Neural progenitor cell (in vitro differentiated cells): ENCODE measurements at regions not wholly inside any gene's neighbourhood (a gene's known extent, or its start where the extent isn't known, plus 50 kb on each side); places are given as distances from the start of the nearest gene placed in this dataset.

Experiments
- DNase-seq: peaks from one replicate; pipeline ENCODE4 v3.0.0-alpha.2; 2016; ENCODE audit warnings: low spot score
- H2AFZ ChIP-seq: fragments of 200-600 bp; sonication (generic); replicated peaks from 2 replicates; pipeline ENCODE4 v1.6.1; 2016; ENCODE audit warnings: antibody characterized with exemption
- H3F3A ChIP-seq: fragments of 200-600 bp; sonication (generic); 2 replicates; pipeline ENCODE4 v1.6.1; 2016; ENCODE audit warnings: antibody characterized with exemption, low read depth
- H3K27ac ChIP-seq: fragments of 200-600 bp; sonication (generic); 2 replicates; pipeline ENCODE4 v1.5.1; 2016; ENCODE audit warnings: mild to moderate bottlenecking
- H3K27me3 ChIP-seq: fragments of 200-600 bp; sonication (generic); 2 replicates; pipeline ENCODE4 v1.6.1; 2016; ENCODE audit warnings: mild to moderate bottlenecking, moderate library complexity
- H3K36me3 ChIP-seq: fragments of 200-600 bp; sonication (generic); 2 replicates; pipeline ENCODE4 v1.5.1; 2016
- H3K4me1 ChIP-seq: fragments of 200-600 bp; sonication (generic); 2 replicates; pipeline ENCODE4 v1.6.1; 2016; ENCODE audit warnings: mixed run types
- H3K4me2 ChIP-seq: fragments of 200-600 bp; sonication (generic); 2 replicates; pipeline ENCODE4 v1.6.1; 2016
- H3K4me3 ChIP-seq: fragments of 200-600 bp; sonication (generic); 2 replicates; pipeline ENCODE4 v1.5.1; 2016
- H3K79me2 ChIP-seq: fragments of 200-600 bp; sonication (generic); 2 replicates; pipeline ENCODE4 v1.6.1; 2016; ENCODE audit warnings: low read depth
- H3K9ac ChIP-seq: fragments of 200-600 bp; sonication (generic); 2 replicates; pipeline ENCODE4 v1.6.1; 2016
- H3K9me3 ChIP-seq: fragments of 200-600 bp; sonication (generic); 2 replicates; pipeline ENCODE4 v1.5.1; 2016; ENCODE audit warnings: low read depth
- H4K20me1 ChIP-seq: fragments of 200-600 bp; sonication (generic); 2 replicates; pipeline ENCODE4 v1.6.1; 2016; ENCODE audit warnings: low read depth
- H3K27ac Mint-ChIP-seq: 3 replicates; pipeline ENCODE4 v1.8.0; 2021; ENCODE audit warnings: mixed read lengths
- H3K27me3 Mint-ChIP-seq: 2 replicates; pipeline ENCODE4 v1.8.0; 2022; ENCODE audit warnings: low read depth, mild to moderate bottlenecking, inconsistent platforms, moderate library complexity, mixed read lengths; ENCODE audit not compliant: insufficient read depth
- H3K36me3 Mint-ChIP-seq: 3 replicates; pipeline ENCODE4 v1.8.0; 2021; ENCODE audit warnings: mixed read lengths
- H3K4me1 Mint-ChIP-seq: 3 replicates; pipeline ENCODE4 v1.8.0; 2021; ENCODE audit warnings: mixed read lengths
- H3K4me3 Mint-ChIP-seq: 3 replicates; pipeline ENCODE4 v1.8.0; 2021; ENCODE audit warnings: mild to moderate bottlenecking, moderate library complexity, mixed read lengths
- H3K9me3 Mint-ChIP-seq: 3 replicates; pipeline ENCODE4 v1.8.0; 2020; ENCODE audit warnings: mixed read lengths
- CTCF ChIP-seq: fragments of 200-600 bp; sonication (generic); IDR thresholded peaks from 2 replicates; pipeline ENCODE4 v1.5.1; 2017; ENCODE audit warnings: antibody characterized with exemption, mild to moderate bottlenecking
- EZH2 ChIP-seq: fragments of 200-600 bp; sonication (generic); IDR thresholded peaks from 2 replicates; pipeline ENCODE4 v1.6.1; 2017; ENCODE audit warnings: antibody characterized with exemption, mild to moderate bottlenecking, moderate library complexity
- EZH2phosphoT487 ChIP-seq: fragments of 200-600 bp; sonication (generic); IDR thresholded peaks from 2 replicates; pipeline ENCODE4 v1.6.1; 2017; ENCODE audit warnings: antibody characterized with exemption

- H3K27me3 Mint-ChIP-seq, result no peaks in the 10 kb centered on the region
- H3K27ac Mint-ChIP-seq, result no peak overlapping the region
- Histone ChIP-seq H2AFZ (peak overlapping the region; percentile 46), H3K4me2 (no peak overlapping the region), H3F3A (peaks cover 18% of the 10 kb centered on the region), H3K36me3 (no peaks in the 10 kb centered on the region), H3K4me3 (no peak overlapping the region), H3K4me1 (peaks cover 35% of the 10 kb centered on the region), H4K20me1 (no peaks in the 10 kb centered on the region), H3K9ac (no peak overlapping the region), H3K79me2 (no peaks in the 10 kb centered on the region), H3K27me3 (no peaks in the 10 kb centered on the region), H3K9me3 (no peaks in the 10 kb centered on the region), H3K27ac (no peak overlapping the region)
- no peaks in the 10 kb centered on the region for H3K36me3 Mint-ChIP-seq
- DNase-seq, result no peak
- no peaks in the 10 kb centered on the region for H3K9me3 Mint-ChIP-seq
- no peak overlapping the region for H3K4me3 Mint-ChIP-seq
- peaks cover 25% of the 10 kb centered on the region for H3K4me1 Mint-ChIP-seq
- TF ChIP-seq EZH2 (no peak), CTCF (no peak), EZH2phosphoT487 (no peak)
Observed at GRCh38 chr5:98635656-98636055, 137.8 kb upstream of the RGMB start.

GRCh38 chr5:98637116-98637515, 136.3 kb upstream of the RGMB start:
- Histone ChIP-seq H3K36me3 (no peaks in the 10 kb centered on the region), H4K20me1 (no peaks in the 10 kb centered on the region), H3K4me3 (no peak overlapping the region), H3K79me2 (no peaks in the 10 kb centered on the region), H3K9me3 (no peaks in the 10 kb centered on the region), H3K4me2 (no peak overlapping the region), H3K27ac (no peak overlapping the region), H3K27me3 (no peaks in the 10 kb centered on the region), H2AFZ (no peak overlapping the region), H3K9ac (no peak overlapping the region), H3F3A (peaks cover 28% of the 10 kb centered on the region), H3K4me1 (peaks cover 48% of the 10 kb centered on the region)
- Mint-ChIP-seq H3K36me3 (no peaks in the 10 kb centered on the region), H3K4me3 (no peak overlapping the region), H3K9me3 (no peaks in the 10 kb centered on the region), H3K4me1 (peaks cover 39% of the 10 kb centered on the region), H3K27ac (no peak overlapping the region), H3K27me3 (no peaks in the 10 kb centered on the region)
- DNase-seq, result no peak
- TF ChIP-seq EZH2phosphoT487, result no peak
- TF ChIP-seq EZH2, result no peak
- TF ChIP-seq CTCF, result no peak

GRCh38 chr5:98637557-98637956, 135.9 kb upstream of the RGMB start:
- Mint-ChIP-seq H3K4me1 (peaks cover 40% of the 10 kb centered on the region), H3K4me3 (no peak overlapping the region), H3K27ac (no peak overlapping the region), H3K27me3 (no peaks in the 10 kb centered on the region), H3K9me3 (no peaks in the 10 kb centered on the region), H3K36me3 (no peaks in the 10 kb centered on the region)
- H4K20me1 ChIP-seq, result no peaks in the 10 kb centered on the region
- peak overlapping the region; percentile 8 for H3K4me2 ChIP-seq
- no peak overlapping the region for H3K27ac ChIP-seq
- no peak overlapping the region for H3K9ac ChIP-seq
- TF ChIP-seq CTCF (no peak), EZH2 (no peak), EZH2phosphoT487 (no peak)
- H3K36me3 ChIP-seq, result no peaks in the 10 kb centered on the region
- no peak overlapping the region for H3K4me3 ChIP-seq
- peaks cover 31% of the 10 kb centered on the region for H3F3A ChIP-seq
- H3K9me3 ChIP-seq, result no peaks in the 10 kb centered on the region
- no peak for DNase-seq
- H3K4me1 ChIP-seq, result peaks cover 53% of the 10 kb centered on the region
- no peaks in the 10 kb centered on the region for H3K79me2 ChIP-seq
- H2AFZ ChIP-seq, result no peak overlapping the region
- H3K27me3 ChIP-seq, result no peaks in the 10 kb centered on the region

- Mint-ChIP-seq H3K4me1 (peaks cover 44% of the 10 kb centered on the region), H3K27ac (no peak overlapping the region), H3K4me3 (no peak overlapping the region), H3K27me3 (no peaks in the 10 kb centered on the region), H3K36me3 (no peaks in the 10 kb centered on the region), H3K9me3 (no peaks in the 10 kb centered on the region)
- H3K27me3 ChIP-seq, result no peaks in the 10 kb centered on the region
- H3K79me2 ChIP-seq, result no peaks in the 10 kb centered on the region
- no peaks in the 10 kb centered on the region for H3K9me3 ChIP-seq
- no peaks in the 10 kb centered on the region for H4K20me1 ChIP-seq
- H3K9ac ChIP-seq, result no peak overlapping the region
- H3K36me3 ChIP-seq, result no peaks in the 10 kb centered on the region
- H3K27ac ChIP-seq, result peak overlapping the region; percentile 85
- no peak overlapping the region for H3K4me3 ChIP-seq
- TF ChIP-seq EZH2 (no peak), EZH2phosphoT487 (no peak), CTCF (no peak)
- H3K4me2 ChIP-seq, result peak overlapping the region; percentile 8
- DNase-seq, result no peak
- H2AFZ ChIP-seq, result no peak overlapping the region
- H3F3A ChIP-seq, result peaks cover 33% of the 10 kb centered on the region
- peaks cover 54% of the 10 kb centered on the region for H3K4me1 ChIP-seq
Observed at GRCh38 chr5:98638111-98638510, 135.4 kb upstream of the RGMB start.
